SK-N-SH treated with all-trans-retinoic acid at 6 μM for 48 hours (cell line): ENCODE measurements at regions not wholly inside any gene's neighbourhood (a gene's known extent, or its start where the extent isn't known, plus 50 kb on each side); places are given as distances from the start of the nearest gene placed in this dataset.
"Not testable (repeated sequence)": the region's sequence is repeated elsewhere in the genome, so short reads cannot be mapped to it uniquely, and the experiment has no call there.

ENCODE experiments used
- ARNTL ChIP-seq: fragments of 450-650 bp; formaldehyde crosslinking; IDR thresholded peaks from 2 replicates; pipeline ENCODE4 v1.5.0; 2020; ENCODE audit warnings: low read depth, mild to moderate bottlenecking, moderate library complexity, borderline replicate concordance
- BACH2 ChIP-seq: fragments of 250-450 bp; sonication (Bioruptor Pico); IDR thresholded peaks from 2 replicates; pipeline ENCODE4 v1.9.0; 2021; ENCODE audit warnings: mild to moderate bottlenecking, borderline replicate concordance
- CSDC2 ChIP-seq: fragments of 250-450 bp; sonication (Bioruptor Pico); IDR thresholded peaks from 2 replicates; pipeline ENCODE4 v1.5.0; 2020; ENCODE audit warnings: mild to moderate bottlenecking, moderate library complexity
- PPARA ChIP-seq: fragments of 250-450 bp; sonication (Bioruptor Pico); IDR thresholded peaks from 2 replicates; pipeline ENCODE4 v1.5.0; 2020; ENCODE audit warnings: mild to moderate bottlenecking, borderline replicate concordance
- RARB ChIP-seq: fragments of 250-450 bp; sonication (Bioruptor Pico); IDR thresholded peaks from 2 replicates; pipeline ENCODE4 v1.8.0; 2021; ENCODE audit warnings: mild to moderate bottlenecking, moderate library complexity
- SNAI2 ChIP-seq: fragments of 250-450 bp; sonication (Bioruptor Pico); IDR thresholded peaks from 2 replicates; pipeline ENCODE4 v1.5.0; 2020; ENCODE audit warnings: mild to moderate bottlenecking, moderate library complexity
- TCF4 ChIP-seq: fragments of 250-450 bp; sonication (Bioruptor Pico); IDR thresholded peaks from 2 replicates; pipeline ENCODE4 v1.8.0; 2021; ENCODE audit warnings: mild to moderate bottlenecking, moderate library complexity, borderline replicate concordance
- TOX ChIP-seq: fragments of 250-450 bp; sonication (Bioruptor Pico); IDR thresholded peaks from 2 replicates; pipeline ENCODE4 v1.8.0; 2021; ENCODE audit warnings: mild to moderate bottlenecking, moderate library complexity, borderline replicate concordance
- ZFP30 ChIP-seq: fragments of 450-650 bp; formaldehyde crosslinking; IDR thresholded peaks from 2 replicates; pipeline ENCODE4 v1.5.0; 2022; ENCODE audit warnings: mild to moderate bottlenecking, moderate library complexity
- ZNF565 ChIP-seq: fragments of 450-650 bp; formaldehyde crosslinking; conservative IDR thresholded peaks from 2 replicates; pipeline ENCODE4 v1.5.0; 2020; ENCODE audit warnings: low read depth, mild to moderate bottlenecking, moderate library complexity
- ZNF8 ChIP-seq: fragments of 450-650 bp; formaldehyde crosslinking; IDR thresholded peaks from 2 replicates; pipeline ENCODE4 v1.5.0; 2020; ENCODE audit warnings: mild to moderate bottlenecking, moderate library complexity
- TF ChIP-seq, protein P1 (sequence below): fragments of 250-450 bp; sonication (Bioruptor Pico); IDR thresholded peaks from 2 replicates; pipeline ENCODE4 v1.8.0; 2020; ENCODE audit warnings: mild to moderate bottlenecking, moderate library complexity, borderline replicate concordance
- TF ChIP-seq, protein P2 (sequence below): fragments of 250-450 bp; sonication (Bioruptor Pico); IDR thresholded peaks from 2 replicates; pipeline ENCODE4 v1.8.0; 2021; ENCODE audit warnings: low read depth, mild to moderate bottlenecking, moderate library complexity, borderline replicate concordance
- TF ChIP-seq, protein P3 (sequence below): fragments of 250-450 bp; sonication (Bioruptor Pico); IDR thresholded peaks from 2 replicates; pipeline ENCODE4 v1.5.0; 2020; ENCODE audit warnings: mild to moderate bottlenecking, moderate library complexity

DNA sequence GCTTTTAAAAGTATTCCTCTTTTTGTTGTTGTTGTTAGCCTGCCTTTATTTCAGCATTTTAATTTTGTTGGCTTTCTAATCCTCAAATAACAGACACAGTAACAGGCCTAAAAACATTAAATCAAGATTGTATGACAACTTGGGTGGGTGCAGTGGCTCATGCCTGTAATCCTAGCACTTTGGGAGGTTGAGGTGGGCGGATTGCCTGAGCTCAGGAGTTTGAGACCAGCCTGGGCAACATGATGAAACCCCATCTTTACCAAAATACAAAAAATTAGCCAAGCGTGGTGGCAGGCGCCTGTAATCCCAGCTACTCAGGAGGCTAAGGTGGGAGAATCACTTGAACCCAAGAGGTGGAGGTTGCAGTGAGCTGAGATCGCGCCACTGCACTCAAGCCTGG is 220.9 kb upstream of the PPP1R3A start:
- TF ChIP-seq ZNF565 (CRISPR knock-in tag); BACH2 (CRISPR knock-in tag); ARNTL; ZFP30; SNAI2 (CRISPR knock-in tag); ZNF8 (CRISPR knock-in tag); CSDC2; TCF4 (CRISPR knock-in tag); TOX (CRISPR knock-in tag); RARB (CRISPR knock-in tag); PPARA (CRISPR knock-in tag): not testable (repeated sequence)
- TF ChIP-seq, protein P1, sequence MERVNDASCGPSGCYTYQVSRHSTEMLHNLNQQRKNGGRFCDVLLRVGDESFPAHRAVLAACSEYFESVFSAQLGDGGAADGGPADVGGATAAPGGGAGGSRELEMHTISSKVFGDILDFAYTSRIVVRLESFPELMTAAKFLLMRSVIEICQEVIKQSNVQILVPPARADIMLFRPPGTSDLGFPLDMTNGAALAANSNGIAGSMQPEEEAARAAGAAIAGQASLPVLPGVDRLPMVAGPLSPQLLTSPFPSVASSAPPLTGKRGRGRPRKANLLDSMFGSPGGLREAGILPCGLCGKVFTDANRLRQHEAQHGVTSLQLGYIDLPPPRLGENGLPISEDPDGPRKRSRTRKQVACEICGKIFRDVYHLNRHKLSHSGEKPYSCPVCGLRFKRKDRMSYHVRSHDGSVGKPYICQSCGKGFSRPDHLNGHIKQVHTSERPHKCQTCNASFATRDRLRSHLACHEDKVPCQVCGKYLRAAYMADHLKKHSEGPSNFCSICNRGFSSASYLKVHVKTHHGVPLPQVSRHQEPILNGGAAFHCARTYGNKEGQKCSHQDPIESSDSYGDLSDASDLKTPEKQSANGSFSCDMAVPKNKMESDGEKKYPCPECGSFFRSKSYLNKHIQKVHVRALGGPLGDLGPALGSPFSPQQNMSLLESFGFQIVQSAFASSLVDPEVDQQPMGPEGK: not testable (repeated sequence)
- TF ChIP-seq, protein P2, sequence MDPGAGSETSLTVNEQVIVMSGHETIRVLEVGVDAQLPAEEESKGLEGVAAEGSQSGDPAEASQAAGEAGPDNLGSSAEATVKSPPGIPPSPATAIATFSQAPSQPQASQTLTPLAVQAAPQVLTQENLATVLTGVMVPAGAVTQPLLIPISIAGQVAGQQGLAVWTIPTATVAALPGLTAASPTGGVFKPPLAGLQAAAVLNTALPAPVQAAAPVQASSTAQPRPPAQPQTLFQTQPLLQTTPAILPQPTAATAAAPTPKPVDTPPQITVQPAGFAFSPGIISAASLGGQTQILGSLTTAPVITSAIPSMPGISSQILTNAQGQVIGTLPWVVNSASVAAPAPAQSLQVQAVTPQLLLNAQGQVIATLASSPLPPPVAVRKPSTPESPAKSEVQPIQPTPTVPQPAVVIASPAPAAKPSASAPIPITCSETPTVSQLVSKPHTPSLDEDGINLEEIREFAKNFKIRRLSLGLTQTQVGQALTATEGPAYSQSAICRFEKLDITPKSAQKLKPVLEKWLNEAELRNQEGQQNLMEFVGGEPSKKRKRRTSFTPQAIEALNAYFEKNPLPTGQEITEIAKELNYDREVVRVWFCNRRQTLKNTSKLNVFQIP (CRISPR knock-in tag): not testable (repeated sequence)
- TF ChIP-seq, protein P3, sequence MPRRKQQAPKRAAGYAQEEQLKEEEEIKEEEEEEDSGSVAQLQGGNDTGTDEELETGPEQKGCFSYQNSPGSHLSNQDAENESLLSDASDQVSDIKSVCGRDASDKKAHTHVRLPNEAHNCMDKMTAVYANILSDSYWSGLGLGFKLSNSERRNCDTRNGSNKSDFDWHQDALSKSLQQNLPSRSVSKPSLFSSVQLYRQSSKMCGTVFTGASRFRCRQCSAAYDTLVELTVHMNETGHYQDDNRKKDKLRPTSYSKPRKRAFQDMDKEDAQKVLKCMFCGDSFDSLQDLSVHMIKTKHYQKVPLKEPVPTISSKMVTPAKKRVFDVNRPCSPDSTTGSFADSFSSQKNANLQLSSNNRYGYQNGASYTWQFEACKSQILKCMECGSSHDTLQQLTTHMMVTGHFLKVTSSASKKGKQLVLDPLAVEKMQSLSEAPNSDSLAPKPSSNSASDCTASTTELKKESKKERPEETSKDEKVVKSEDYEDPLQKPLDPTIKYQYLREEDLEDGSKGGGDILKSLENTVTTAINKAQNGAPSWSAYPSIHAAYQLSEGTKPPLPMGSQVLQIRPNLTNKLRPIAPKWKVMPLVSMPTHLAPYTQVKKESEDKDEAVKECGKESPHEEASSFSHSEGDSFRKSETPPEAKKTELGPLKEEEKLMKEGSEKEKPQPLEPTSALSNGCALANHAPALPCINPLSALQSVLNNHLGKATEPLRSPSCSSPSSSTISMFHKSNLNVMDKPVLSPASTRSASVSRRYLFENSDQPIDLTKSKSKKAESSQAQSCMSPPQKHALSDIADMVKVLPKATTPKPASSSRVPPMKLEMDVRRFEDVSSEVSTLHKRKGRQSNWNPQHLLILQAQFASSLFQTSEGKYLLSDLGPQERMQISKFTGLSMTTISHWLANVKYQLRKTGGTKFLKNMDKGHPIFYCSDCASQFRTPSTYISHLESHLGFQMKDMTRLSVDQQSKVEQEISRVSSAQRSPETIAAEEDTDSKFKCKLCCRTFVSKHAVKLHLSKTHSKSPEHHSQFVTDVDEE (CRISPR knock-in tag): not testable (repeated sequence)
